ENCODE measurements at regions not wholly inside any gene's neighbourhood (a gene's known extent, or its start where the extent isn't known, plus 50 kb on each side); places are given as distances from the start of the nearest gene placed in this dataset.

- Histone ChIP-seq H3K4me2 (ENCODE audit: insufficient read depth, low read length) (no peak overlapping the region), H2AFZ (ENCODE audit: low read depth, low read length) (no peak overlapping the region), H3K9me1 (replicated peaks; ENCODE audit: control insufficient read depth, extremely low read depth, insufficient read depth, low read length) (no peaks in the 10 kb centered on the region), H3K27ac (ENCODE audit: insufficient read depth, low read depth, low read length) (no peak overlapping the region), H4K20me1 (replicated peaks; ENCODE audit: control insufficient read depth, extremely low read depth, insufficient read depth, low read length) (no peaks in the 10 kb centered on the region), H3K9ac (replicated peaks; ENCODE audit: extremely low read depth, insufficient read depth, low read length) (no peak overlapping the region), H3K36me3 (ENCODE audit: control insufficient read depth in 2 of 2, extremely low read depth in 1 of 2, insufficient read depth in 2 of 2, low read length in 2 of 2) (no peaks in the 10 kb centered on the region), H3K4me3 (replicated peaks in 1 of 3; ENCODE audit: insufficient read depth in 1 of 3, low read depth in 1 of 3, low read length in 3 of 3) (no peak overlapping the region), H3K27me3 (ENCODE audit: control insufficient read depth in 2 of 2, insufficient read depth in 2 of 2, low read length in 2 of 2) (no peaks in the 10 kb centered on the region), H3K79me2 (ENCODE audit: control insufficient read depth, insufficient read depth, low read length) (no peaks in the 10 kb centered on the region), H3K4me1 (ENCODE audit: control insufficient read depth, extremely low read depth, insufficient read depth, low read length) (no peaks in the 10 kb centered on the region), H3K9me3 (replicated peaks; ENCODE audit: control insufficient read depth, insufficient read depth, low read length) (no peaks in the 10 kb centered on the region)
- ChIA-PET CTCF (no interaction called here), POLR2A (no interaction called here)
- DNase-seq (ENCODE audit: low read depth, low spot score), result no peak
- TF ChIP-seq FOS (IDR thresholded peaks at IDR 0.05; ENCODE audit: borderline replicate concordance, insufficient read depth, low read length), result no peak
- TF ChIP-seq MYC (IDR thresholded peaks at IDR 0.05; ENCODE audit: low read depth, low read length), result no peak
- TF ChIP-seq MAX (IDR thresholded peaks at IDR 0.05; ENCODE audit: insufficient read depth, insufficient read length), result no peak
- TF ChIP-seq CTCF (IDR thresholded peaks at IDR 0.05; ENCODE audit: extremely low read depth in 1 of 2, insufficient read depth in 1 of 2, low read depth in 1 of 2, low read length in 2 of 2), result no peak
- no peak for TF ChIP-seq POLR2A (IDR thresholded peaks at IDR 0.05; ENCODE audit: low read depth, low read length)
- no peak for TF ChIP-seq GATA2 (IDR thresholded peaks at IDR 0.05; ENCODE audit: insufficient read depth, insufficient read length, low read depth, low read length)
- TF ChIP-seq EZH2 (IDR thresholded peaks at IDR 0.05; ENCODE audit: borderline replicate concordance, low read depth, low read length, severe bottlenecking), result no peak
- TF ChIP-seq POLR2AphosphoS5 (IDR thresholded peaks at IDR 0.05; ENCODE audit: insufficient read depth, low read depth, low read length), result no peak
- TF ChIP-seq JUN (IDR thresholded peaks at IDR 0.05; ENCODE audit: borderline replicate concordance, insufficient read depth, insufficient read length, low read depth), result no peak
- BruUV-seq (replicated peaks), result no TSS peak
- FAIRE-seq, result no peak
- dilution Hi-C loops (cut with MboI; ENCODE audit: extremely low pct_ligation_motif_present, low sequenced_read_pairs), result no loop called here
- intact Hi-C loops (cut with micrococcal nuclease), result no loop called here
Observed at GRCh38 chr6:166078294-166078693, 89.4 kb downstream of the TBXT start.

All from endothelial cell of umbilical vein (primary cell).